Hematopoietic multipotent progenitor cell treated with erythropoietin and hydrocortisone succinate and interleukin-3 and kit ligand, for 4 days (in vitro differentiated cells): ENCODE measurements at regions not wholly inside any gene's neighbourhood (a gene's known extent, or its start where the extent isn't known, plus 50 kb on each side); places are given as distances from the start of the nearest gene placed in this dataset.

Source experiments
- DNase-seq: peaks from one replicate; pipeline ENCODE4 v3.0.0-alpha.2; 2015

DNA sequence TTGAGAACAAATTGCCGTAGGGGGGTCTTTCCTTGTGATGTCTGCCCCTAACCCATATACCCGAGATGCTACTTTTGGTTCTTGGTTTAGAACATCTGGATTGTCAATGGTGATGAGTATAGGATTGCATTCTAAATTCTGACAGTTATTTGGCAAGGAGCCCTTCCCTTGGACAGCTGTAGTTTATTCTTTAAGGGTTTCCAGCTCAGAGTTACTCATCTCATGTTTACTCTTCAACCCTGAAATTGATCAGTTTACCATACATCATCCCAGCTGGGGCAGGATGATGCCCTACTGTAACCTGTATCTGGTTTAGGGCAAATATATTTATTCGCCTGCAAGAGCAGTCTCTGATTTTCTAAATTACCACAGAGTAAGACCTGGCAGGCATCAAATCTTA lies 85.7 kb upstream of the XCR1 start:
- DNase-seq = no peak

DNA sequence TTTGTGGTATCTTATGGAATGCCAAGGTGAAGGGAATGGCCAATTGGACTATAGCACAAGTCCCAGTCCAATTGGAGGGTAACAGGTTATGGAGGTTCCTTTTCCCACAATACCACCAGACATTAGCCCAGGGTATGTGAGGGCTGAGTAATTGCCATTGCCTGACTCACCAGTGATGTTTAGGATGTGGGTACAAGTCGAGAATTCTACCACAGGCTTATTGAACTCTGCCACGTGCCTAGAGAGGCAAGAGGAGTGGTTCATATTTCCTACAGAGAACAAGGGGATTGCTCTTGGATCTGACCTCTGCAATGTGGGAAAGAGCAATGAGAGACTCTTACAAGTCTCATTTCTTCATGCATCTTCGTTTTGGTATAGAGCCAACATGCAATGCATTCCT lies 85.0 kb upstream of the XCR1 start:
- DNase-seq = no peak

DNA sequence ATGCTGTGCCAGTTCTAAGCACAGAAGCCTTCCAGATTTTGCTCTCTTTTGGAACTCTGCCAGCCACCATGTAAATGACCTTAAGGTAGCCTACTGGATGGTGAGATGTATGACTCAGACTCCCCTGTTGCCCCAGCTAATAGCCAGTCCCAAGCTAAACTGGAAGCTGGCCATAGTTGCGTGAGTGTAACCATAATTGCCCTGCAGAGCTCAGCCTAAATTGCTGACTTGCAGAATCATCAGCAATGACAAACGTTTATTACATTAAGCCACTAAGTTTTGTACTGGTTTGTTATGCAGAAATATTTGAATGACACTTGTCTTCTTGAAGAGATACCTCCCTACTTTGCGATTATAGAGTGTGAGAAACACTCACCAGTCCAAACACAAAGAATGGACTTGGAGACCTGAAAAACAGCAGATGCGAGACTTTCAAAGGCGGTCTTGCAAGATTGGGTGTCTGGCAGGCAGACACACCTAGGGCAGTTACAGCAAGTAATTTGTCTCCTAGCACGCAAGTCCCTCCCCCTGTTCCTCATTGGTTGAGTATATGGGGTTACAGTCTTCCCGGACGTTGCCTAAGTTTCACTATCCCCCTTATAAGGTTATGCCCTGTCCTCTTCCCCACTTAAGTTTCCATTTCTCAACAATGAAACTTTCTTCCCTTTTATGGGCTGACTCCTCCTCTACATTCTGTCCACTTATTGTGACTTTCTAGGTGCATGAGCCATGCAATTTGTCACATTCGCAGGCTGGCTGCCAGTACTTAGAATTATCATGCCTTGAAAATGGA lies 83.6 kb upstream of the XCR1 start:
- DNase-seq = no peak

DNA sequence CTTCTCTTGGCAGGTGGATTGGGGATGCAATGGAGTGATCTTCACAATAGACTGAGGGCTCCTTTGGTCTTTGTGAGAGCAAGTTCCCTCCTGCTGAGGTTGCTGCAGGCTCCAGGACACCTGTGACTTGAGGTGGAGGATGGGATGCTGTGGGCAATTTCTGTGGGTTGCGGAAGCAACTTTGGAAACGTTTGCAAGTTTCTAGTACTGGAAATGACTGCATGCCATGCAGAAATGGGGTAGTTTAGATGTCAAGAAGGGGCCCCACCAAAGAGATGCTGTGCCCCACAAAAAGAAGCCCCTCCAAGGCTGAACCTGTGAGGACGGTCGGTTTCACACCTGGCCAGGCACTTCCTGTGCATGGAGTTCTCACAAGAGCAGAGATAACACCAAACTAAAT lies 80.4 kb upstream of the XCR1 start:
- DNase-seq = no peak

DNA sequence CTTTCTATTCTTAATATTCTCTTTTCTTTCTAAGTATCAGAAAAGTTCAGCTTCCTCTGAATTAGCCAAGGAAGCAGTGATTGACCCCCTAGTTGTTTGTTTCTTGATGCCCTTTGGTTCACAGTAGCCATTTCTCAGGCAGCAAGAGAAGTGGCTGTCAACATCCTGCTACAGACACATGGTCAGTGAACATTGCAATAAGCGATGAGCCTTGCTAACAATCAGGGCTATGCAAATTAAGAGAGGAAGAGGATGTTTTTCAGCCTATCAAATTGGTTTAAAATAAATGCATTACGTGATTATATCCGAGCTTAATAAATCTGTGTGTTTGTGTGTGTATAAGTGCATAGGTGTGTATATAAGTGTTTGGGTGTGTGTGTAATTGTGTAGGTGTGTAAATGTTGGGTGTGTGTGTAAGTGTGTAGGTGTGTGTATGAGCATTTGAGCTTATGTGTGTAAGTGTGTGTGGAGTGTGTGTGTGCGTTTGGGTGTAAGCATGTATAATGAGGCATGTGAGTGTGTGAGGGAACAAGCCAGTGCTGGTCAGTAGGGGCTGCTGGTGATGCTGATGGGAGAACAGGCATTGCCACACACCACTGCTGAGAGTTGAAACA lies 78.1 kb upstream of the XCR1 start:
- no peak for DNase-seq

DNA sequence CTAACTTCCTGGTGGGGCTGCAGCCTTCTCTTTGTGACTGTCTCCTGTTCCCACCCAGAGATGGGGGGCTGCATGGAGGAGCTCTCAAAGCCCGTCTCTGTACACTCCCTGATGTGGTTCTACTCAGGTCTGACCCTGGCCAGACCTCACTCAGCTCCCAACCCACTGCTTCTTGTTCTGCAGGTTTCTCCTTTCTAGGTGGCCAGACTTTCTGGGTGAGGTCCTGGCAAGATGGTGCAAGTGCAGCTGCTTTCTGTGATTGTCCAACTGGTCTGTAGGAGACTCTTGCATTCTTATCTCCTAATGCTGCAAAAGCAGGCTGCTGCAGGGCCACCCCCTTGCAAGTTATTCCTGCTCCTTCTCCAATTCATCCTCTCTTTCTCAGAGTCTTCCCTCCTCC lies 77.4 kb upstream of the XCR1 start:
- DNase-seq = no peak

DNA sequence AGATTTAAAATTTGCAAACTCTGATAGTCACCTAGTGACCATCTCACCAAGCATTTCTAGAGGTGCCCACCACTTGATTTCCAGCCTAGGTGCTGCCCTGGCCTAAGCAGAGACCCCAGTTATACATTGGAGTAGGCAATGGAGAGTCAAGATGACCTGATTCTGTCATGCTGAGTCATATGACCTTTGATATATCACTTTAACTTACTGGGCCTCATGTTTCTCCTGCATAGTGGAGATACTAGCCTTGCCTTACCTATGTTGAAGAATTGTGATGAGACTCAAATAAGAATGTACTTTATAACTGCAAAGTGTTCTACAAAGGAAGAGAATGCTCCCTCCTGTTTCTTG lies 75.5 kb upstream of the XCR1 start:
- DNase-seq = no peak

DNA sequence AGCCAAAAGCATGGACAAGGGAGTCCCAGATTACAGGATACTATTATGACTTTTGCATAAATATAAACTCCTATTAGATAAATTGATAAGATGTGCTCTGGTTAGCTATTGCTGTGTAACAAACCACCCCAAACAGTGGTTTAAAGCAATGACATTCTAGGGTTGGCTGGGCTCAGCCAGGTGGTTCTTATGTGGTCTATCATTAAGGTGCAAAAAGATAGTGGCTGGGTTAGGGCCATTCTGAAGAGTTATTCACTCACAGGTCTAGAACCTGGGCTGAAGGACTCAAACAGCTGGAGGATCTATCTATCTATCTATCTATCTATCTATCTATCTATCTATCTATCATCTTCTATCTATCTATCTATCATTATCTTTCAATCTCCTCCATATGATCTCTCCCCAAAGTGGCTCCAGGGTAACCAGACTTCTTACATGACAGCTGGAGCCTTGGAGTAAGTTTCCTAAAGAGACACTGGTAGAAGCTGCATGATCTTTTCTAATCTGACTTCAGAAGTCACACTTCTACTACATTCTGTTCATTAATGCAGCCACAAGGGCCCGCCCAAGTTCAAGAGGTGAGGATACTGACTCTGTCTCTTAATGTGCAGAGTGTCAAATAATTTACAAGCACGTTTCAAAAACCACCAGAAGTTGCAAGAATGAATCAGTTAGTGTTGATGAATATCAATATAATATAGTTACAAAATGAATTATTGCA lies 74.9 kb upstream of the XCR1 start:
- DNase-seq = peak; percentile 63

DNA sequence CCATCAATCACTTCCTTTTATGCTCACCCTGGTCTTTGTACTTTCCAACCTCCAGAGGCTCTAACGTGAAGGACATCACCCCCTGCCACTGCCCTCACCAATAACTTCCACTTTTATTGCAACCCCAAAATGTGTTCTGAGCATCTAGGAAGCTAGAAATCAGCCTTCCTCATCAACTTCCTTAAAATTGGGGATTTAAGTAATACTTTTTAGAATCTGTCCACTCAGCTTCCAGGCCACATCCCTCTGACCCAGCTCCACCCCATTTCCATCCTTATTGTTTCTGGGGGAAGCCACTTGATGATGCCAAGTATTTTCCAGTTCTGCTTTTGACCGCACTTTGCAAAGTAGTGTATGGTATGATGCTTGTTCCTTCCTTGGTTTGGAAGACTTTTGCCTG lies 73.5 kb upstream of the XCR1 start:
- peak; percentile 43 for DNase-seq

DNA sequence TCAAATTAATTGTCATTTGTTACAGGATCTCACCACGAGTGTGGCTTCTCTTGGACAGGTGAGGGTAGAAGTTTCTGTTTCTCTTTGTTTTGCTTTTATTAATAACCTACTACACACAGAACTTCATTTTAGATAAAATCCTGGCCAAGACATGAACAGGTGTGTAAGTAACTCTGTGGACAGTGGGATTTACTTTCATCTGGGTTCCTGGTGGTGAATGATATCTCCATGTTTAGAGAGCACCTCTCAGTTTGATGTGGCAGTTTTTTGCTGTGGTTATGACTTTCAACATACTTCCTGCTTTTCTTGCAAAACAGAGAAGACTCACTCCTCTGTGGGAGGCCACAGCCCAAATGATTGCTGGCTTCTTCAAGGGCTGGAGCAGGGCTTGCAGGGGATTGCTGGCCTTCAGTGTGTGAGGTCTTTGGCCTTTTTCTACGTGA lies 71.1 kb upstream of the XCR1 start:
- DNase-seq = peak; percentile 91

DNA sequence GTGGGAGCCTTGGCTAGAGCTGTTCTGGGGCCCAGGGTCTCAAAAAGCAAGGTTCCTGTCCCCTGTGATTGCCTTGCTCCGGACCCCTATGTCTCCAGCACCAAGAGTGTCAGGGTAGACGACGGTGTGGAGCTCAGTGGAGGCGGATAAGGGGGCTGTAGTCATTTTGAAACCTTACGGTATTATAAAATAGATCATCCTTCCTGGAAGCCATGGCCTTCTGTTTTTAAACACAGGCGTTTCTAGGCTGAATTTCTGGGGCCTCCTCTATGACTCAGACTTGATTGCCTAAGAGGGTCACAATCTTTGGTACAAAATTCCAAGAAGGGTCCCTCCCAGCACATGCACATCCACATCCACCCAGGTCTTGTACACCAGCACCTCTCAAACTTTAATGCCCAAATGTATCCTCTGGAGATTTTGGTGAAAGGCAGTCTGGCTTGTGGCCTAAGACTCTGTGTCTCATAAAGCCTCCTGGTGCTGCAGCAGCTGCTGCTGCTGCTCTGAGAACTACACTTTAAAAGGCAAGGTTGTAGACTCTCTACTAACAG lies 70.5 kb upstream of the XCR1 start:
- peak; percentile 73 for DNase-seq

DNA sequence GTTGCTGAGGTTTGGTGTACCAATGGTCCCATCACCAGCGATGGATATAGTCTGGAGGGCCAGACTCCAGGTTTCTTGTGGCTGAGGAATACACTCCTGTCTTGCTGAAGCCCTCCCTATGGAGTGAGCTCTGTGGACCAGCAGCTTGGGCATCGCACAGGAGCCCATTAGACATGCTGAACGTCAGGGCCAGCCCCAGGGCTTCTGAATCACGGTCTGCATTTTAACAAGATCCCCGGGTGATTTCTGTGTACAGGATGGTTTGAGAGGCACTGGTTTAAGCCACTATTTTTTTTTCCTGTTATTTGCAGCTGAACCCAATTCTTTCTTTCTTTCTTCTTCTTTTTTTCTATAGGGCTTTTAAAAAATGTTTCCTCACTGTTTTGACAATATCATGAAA lies 69.5 kb upstream of the XCR1 start:
- no peak for DNase-seq

DNA sequence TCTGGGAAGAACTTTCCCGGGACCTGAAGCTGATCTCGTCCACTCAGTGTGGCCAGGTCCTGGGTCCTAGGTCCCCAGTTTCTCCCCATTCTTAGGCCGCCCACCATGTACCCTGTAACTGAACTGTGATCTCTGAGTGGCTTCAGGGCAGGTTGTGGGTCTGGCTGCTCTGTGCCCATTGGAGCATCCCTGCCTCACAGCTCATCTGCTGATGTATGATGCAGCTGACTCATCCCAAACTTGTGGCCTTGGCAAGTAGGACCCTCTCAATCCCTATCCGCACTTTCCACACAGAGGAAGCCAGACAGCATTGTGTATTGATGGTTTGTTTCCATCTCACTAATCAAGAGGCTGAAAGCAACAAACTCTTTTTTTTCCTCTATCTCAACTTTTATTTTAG lies 69.1 kb upstream of the XCR1 start:
- no peak for DNase-seq

DNA sequence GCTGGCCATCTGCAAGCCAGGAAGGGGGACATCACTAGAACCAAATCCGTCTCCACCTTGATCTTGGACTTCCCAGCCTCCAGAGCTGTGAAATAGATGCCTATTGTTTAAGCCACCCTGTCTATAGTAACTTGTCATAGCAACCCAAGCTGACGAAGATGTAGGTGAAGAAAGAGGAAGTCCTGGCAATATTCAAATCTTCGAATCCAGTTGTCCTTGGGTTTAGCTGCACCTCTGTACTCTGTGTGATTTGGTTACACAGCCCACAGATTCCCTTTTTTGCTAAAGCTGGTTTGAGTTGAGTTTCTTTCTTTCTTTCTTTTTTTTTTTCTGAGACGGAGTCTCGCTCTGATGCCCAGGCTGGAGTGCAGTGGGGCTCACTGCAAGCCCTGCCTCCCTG lies 68.0 kb upstream of the XCR1 start:
- peak; percentile 81 for DNase-seq

DNA sequence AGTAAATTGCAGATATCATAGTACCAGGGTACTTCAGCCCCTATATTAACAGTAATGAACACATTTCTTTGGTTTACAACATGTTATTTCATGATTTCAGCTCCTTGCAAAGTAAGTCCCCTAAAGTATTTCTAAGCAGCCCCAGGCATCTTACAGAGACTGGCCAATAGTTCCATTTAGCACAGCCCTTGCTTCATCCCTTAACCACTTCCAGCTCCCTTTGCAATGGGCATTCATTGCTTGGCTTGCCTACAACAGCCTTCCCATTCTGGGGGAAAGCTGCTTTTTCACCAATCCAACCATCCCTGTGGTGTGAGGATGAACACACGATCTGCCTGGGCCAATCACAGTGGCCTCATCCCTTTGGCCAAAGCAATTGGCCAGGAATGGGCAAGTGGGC lies 67.2 kb upstream of the XCR1 start:
- DNase-seq = no peak

DNA sequence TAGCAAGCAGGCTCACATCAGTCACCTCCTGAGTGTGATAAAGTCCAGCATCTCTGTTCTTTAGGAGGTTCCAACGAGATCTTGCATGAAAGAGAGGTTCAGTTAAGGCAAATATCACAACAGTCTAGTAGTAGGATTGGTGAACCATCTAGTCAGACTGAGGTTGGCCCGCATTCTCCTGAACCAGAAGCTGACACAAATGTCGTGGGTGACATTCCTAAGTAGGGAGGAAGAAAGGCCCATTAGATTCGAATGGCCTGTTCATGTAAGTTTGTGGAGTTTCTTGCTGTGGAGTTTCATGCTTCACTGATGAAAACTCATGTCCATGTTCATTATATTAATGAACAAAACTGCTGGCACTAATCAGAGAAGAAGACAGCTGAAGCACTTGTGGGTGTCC lies 66.7 kb upstream of the XCR1 start:
- DNase-seq = no peak

DNA sequence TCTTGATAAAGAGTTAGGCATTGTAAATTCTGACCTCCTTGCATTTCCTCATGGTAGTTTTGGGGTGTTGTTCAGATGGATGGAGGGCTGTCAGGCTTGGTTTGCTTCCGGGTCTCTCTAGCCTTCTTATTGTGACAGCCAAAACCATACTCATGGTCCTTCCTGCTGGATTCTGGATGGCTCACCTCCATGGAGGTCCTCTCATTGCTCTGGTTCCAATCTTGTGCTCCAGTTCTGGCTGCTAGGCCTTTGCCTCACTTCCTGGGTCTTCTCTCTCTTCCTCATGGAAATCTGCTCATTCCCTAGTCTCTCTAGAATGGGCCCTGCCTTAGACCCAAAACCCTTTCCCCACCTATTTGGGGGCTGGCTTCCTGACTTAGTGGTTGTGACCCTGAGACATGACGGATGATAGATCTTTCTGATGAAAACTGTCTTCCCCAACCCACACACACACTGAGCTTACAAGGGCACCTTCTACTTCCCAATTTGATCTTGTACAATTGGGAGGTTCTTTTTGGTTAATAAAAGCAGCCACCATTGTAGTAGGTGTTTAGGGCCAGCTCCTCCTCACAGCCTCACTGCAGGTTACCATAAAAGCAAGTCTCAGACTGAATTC lies 66.2 kb upstream of the XCR1 start:
- no peak for DNase-seq

DNA sequence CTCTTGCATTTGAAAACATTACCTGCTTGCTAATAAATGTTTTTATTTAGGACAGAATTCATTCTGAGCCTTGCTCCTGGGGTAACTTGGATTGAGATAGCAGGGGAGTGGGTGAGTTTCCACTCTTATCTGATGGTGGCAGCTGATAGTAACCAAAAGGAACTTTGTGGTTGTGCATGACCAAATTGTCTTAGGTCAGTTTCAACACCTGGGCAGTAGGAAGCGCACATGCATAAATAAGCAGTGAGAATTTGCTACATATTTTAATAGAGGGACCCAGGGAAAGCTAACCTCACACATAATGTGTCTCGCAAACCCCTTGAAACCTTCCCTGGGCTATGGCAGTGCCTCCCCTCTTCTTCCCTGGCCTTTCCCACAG lies 65.4 kb upstream of the XCR1 start:
- peak; percentile 52 for DNase-seq

DNA sequence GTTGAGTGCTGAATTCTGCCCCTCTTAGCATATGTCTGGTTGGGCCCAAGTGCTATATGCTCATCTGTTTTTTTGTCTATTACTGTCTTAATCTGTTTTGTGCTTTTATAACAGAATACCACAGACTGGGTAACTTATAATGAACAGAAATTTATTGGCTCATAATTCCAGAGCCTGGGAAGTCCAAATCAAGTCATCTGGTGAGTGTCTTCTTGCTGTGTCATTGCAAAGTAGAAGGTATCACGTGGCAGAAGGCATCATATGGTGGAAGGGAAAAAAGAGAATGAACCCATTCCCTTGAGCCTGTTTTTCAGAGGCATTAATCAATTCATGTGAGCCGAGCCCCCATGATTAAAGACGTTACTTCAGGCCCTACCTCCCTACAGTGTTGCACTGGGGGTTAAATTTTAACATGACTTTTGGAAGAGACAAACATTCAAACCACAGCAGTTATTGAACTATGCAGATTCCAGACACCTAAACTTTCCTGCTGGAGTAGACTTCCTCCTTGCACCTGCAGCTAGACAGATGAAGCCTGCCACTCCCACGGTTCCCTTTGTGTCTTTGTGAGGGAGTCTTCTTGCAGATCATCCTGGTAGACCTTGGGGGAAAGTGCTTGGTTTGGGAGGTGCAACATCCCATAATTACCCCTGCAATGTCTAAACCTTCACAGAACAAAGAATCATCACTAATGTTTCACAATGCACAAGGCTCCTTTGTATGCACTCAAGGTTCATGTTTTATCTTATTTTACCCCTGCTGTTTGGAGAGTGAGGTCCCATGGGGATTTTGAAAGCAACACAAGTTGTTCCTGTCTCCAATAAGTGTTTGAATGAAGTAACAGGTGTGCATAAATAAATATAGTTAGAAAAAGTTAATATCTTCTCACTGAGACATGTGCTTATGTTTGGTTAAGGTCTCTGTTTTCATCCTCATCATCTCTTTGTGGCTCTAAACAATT lies 64.7 kb upstream of the XCR1 start:
- no peak for DNase-seq

DNA sequence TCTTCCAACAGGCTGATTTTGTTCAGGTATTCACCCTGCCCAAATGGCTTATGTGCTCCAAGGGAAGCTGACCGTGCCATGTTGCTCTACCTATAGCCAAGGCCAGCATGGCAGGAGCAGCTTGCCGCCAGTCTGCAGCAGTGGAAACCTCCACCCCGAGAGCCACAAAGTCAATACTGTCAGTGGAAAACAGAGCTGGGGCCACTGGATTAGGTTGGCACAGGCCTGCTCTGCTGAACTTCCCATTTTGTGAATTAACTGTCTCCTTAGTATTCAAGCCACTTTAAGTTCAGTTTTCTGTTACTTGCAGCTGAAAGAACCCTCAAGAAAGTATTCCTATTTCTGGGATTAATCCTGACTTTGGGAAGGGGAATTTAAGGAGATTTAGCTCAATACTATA lies 63.8 kb upstream of the XCR1 start:
- DNase-seq = peak; percentile 41

DNA sequence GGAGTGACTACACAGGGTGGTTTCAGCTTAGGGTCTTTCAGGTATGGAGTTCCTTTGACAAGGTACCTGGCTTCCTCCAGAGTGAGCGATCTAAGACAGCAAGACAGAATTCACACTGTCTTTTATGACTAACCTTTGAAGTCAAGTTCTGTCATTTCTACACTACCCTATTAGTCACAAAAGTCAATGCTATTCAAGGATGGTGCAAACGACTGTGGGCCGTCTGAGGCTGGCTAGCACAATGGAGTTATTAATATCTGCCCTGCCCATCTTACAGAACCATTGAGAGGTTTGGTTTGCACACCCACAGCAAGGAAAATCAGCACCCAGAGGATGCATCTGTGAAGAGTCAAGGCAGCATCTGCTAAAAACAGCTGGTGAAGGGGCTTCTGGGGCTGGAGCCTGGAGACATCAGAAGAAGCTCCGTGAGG lies 62.9 kb upstream of the XCR1 start:
- DNase-seq = no peak
